ENCODE measurements at regions not wholly inside any gene's neighbourhood (a gene's known extent, or its start where the extent isn't known, plus 50 kb on each side); places are given as distances from the start of the nearest gene placed in this dataset.
"Not testable (repeated sequence)": the region's sequence is repeated elsewhere in the genome, so short reads cannot be mapped to it uniquely, and the experiment has no call there.

DNA sequence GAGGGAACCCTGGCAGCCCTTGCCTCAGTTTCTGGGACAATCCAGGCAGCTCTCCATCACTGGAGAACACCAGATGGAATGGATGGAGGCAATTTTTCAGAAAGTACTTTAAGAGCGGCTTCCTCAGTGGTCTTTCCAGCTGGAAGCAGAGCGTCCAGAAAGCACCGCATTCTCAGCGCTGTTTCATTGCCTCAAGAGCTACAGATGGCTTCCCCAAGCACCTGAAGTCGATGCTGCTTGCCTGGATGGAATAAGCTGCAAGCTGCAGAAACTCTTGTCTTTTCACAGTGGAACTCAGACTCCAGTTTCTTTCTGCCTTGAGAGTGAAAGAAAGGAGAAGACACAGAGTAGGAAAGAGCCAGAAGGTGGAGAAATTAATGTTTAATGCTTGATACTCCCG is 766.9 kb downstream of the TDRD15 start:
- Histone ChIP-seq H3K36me3 (no peaks in the 10 kb centered on the region), H3K4me3 (no peak overlapping the region), H3K9me3 (no peaks in the 10 kb centered on the region), H3K27me3 (replicated peaks; ENCODE audit: insufficient read depth) (no peaks in the 10 kb centered on the region), H3K27ac (no peak overlapping the region), H3K4me1 (replicated peaks) (no peaks in the 10 kb centered on the region)
- intact Hi-C loops (cut with DNase I) = no loop called here
- DNase-seq (ENCODE audit: low spot score) = no peak
- TF ChIP-seq POLR2AphosphoS5 (IDR thresholded peaks at IDR 0.05) (no peak), POLR2A (IDR thresholded peaks at IDR 0.05) (no peak)
- TF ChIP-seq, protein P1, sequence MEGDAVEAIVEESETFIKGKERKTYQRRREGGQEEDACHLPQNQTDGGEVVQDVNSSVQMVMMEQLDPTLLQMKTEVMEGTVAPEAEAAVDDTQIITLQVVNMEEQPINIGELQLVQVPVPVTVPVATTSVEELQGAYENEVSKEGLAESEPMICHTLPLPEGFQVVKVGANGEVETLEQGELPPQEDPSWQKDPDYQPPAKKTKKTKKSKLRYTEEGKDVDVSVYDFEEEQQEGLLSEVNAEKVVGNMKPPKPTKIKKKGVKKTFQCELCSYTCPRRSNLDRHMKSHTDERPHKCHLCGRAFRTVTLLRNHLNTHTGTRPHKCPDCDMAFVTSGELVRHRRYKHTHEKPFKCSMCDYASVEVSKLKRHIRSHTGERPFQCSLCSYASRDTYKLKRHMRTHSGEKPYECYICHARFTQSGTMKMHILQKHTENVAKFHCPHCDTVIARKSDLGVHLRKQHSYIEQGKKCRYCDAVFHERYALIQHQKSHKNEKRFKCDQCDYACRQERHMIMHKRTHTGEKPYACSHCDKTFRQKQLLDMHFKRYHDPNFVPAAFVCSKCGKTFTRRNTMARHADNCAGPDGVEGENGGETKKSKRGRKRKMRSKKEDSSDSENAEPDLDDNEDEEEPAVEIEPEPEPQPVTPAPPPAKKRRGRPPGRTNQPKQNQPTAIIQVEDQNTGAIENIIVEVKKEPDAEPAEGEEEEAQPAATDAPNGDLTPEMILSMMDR (IDR thresholded peaks at IDR 0.05) = no peak
- 91% methylated on average over 6 of the region's 6 CpGs for WGBS

DNA sequence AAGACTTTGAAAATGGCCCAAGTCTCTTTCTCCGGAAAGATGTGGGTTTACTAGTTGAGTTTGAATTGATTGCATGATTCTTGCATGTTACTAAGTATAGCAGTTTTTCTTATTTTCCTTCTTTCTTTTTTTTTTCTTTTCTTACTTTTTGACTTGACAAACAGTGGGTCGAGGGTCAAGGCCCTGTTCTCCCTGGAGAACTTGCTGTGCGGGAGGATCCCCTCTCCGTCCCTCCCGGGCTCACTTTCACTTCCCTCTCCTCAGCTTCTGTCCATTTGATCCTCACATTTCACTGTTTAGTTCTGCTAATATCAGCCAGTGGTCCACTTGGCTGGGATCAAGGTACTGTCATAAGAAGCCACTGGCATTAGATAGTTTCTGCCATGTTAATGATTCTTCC is 767.4 kb downstream of the TDRD15 start:
- WGBS = 81% methylated on average over 5 of the region's 5 CpGs
- Histone ChIP-seq H3K36me3 (no peaks in the 10 kb centered on the region), H3K27ac (no peak overlapping the region), H3K27me3 (replicated peaks; ENCODE audit: insufficient read depth) (no peaks in the 10 kb centered on the region), H3K4me1 (replicated peaks) (no peaks in the 10 kb centered on the region), H3K4me3 (no peak overlapping the region), H3K9me3 (no peaks in the 10 kb centered on the region)
- no peak for TF ChIP-seq POLR2AphosphoS5 (IDR thresholded peaks at IDR 0.05)
- TF ChIP-seq, protein P1 (IDR thresholded peaks at IDR 0.05) = no peak
- no peak for TF ChIP-seq POLR2A (IDR thresholded peaks at IDR 0.05)
- intact Hi-C loops (cut with DNase I) = no loop called here
- DNase-seq (ENCODE audit: low spot score) = no peak

DNA sequence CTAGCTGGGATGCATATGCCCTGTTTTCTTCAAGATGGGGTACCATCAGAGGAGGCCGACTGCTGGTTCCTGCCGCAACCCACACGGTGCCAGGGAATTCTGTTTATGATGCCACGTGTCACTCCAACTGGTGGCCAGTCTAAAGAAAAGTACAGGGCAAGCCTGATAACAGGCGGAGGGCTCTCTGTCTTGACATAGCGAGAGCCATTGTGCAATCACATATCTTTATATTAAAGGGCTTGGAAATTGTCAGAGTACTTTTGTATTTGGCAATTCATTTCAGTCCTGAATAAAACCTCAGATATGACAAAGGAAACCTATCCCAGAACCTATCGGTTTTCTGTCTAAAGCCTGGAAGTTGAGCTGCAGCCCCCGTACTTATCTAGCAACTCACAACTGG is 768.4 kb downstream of the TDRD15 start:
- Histone ChIP-seq H3K36me3 (no peaks in the 10 kb centered on the region), H3K4me3 (no peak overlapping the region), H3K4me1 (replicated peaks) (no peaks in the 10 kb centered on the region), H3K9me3 (no peaks in the 10 kb centered on the region), H3K27me3 (replicated peaks; ENCODE audit: insufficient read depth) (no peaks in the 10 kb centered on the region), H3K27ac (no peak overlapping the region)
- TF ChIP-seq POLR2A (IDR thresholded peaks at IDR 0.05) (no peak), POLR2AphosphoS5 (IDR thresholded peaks at IDR 0.05) (no peak)
- TF ChIP-seq, protein P1 (IDR thresholded peaks at IDR 0.05) = no peak
- intact Hi-C loops (cut with DNase I) = no loop called here
- 85% methylated on average over 8 of the region's 8 CpGs for WGBS
- no peak for DNase-seq (ENCODE audit: low spot score)

DNA sequence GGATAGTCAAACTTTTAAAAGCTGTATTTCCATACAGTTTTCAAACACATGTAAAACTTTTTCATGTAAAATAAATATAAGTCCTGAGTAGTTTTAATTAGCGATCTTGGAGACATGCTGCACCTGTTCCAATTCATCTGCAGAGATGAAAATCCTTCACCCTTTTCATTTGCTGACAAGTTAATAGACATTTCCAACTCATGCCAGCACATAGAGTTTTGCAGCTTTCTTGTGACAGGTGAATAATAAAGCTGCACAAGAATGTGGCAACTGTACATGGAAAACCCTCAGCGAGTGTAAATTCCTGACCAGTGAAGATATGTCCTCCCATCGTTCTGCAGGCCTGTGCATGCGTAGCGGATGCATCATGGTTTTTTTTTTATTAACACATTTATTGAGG is 771.4 kb downstream of the TDRD15 start:
- intact Hi-C loops (cut with DNase I) = no loop called here

DNA sequence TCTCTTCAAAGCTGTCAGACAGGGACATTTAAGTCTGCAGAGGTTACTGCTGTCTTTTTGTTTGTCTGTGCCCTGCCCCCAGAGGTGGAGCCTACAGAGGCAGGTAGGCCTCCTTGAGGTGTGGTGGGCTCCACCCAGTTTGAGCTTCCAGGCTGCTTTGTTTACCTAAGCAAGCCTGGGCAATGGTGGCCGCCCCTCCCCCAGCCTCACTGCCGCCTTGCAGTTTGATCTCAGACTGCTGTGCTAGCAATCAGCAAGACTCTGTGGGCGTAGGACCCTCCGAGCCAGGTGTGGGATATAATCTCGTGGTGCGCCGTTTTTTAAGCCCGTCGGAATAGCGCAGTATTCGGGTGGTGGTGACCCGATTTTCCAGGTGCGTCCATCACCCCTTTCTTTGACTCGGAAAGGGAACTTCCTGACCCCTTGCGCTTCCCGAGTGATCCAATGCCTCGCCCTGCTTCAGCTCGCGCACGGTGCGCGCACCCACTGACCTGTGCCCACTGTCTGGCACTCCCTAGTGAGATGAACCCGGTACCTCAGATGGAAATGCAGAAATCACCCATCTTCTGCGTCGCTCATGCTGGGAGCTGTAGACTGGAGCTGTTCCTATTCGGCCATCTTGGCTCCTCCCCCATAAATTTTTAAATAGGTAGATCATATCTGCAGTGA is 785.1 kb downstream of the TDRD15 start:
- DNase-seq (ENCODE audit: low spot score) = not testable (repeated sequence)

More for the DNA sequence above, 771.4 kb downstream of the TDRD15 start:
- Histone ChIP-seq H3K27ac (no peak overlapping the region), H3K36me3 (no peaks in the 10 kb centered on the region), H3K4me3 (no peak overlapping the region), H3K27me3 (replicated peaks; ENCODE audit: insufficient read depth) (no peaks in the 10 kb centered on the region), H3K9me3 (no peaks in the 10 kb centered on the region), H3K4me1 (replicated peaks) (no peaks in the 10 kb centered on the region)
- DNase-seq (ENCODE audit: low spot score) = no peak
- WGBS = 43% methylated on average over 5 of the region's 5 CpGs
- TF ChIP-seq POLR2AphosphoS5 (IDR thresholded peaks at IDR 0.05) (no peak), POLR2A (IDR thresholded peaks at IDR 0.05) (no peak)
- TF ChIP-seq, protein P1 (IDR thresholded peaks at IDR 0.05) = no peak

More for the DNA sequence above, 785.1 kb downstream of the TDRD15 start:
- H3K27ac ChIP-seq; H3K36me3 ChIP-seq; H3K4me3 ChIP-seq; H3K4me1 ChIP-seq (replicated peaks); H3K9me3 ChIP-seq; H3K27me3 ChIP-seq (replicated peaks; ENCODE audit: insufficient read depth); intact Hi-C loops (cut with DNase I): not testable (repeated sequence)
- WGBS = 88% methylated on average over 26 of the region's 26 CpGs
